Erythroblast (primary cell): ENCODE measurements at regions not wholly inside any gene's neighbourhood (a gene's known extent, or its start where the extent isn't known, plus 50 kb on each side); places are given as distances from the start of the nearest gene placed in this dataset.

ENCODE experiments used
- DNase-seq, 2 experiments: peaks; one replicate each; lab custom pipeline; 2025; lab: John Stamatoyannopoulos, UW
- GATA1 ChIP-seq: IDR thresholded peaks from 2 replicates; pipeline ENCODE4 v1.6.1; 2011; ENCODE audit warnings: low read depth, mild to moderate bottlenecking, control low read depth, low read length, moderate library complexity
- POLR2A ChIP-seq: IDR thresholded peaks from 2 replicates; pipeline ENCODE4 v1.6.1; 2011; ENCODE audit warnings: mild to moderate bottlenecking, low read length

GRCh38 chr2:15738225-15738546 is 146.5 kb downstream of the DDX1 start:
- DNase-seq: no peak
- TF ChIP-seq POLR2A (no peak), GATA1 (no peak)

- DNase-seq: no peak
- TF ChIP-seq POLR2A (no peak), GATA1 (no peak)
Observed at GRCh38 chr2:15738943-15739342, 147.3 kb downstream of the DDX1 start.

- TF ChIP-seq POLR2A: no peak
- TF ChIP-seq GATA1: no peak
- no peak for DNase-seq
Observed at GRCh38 chr2:15744820-15745219, 153.2 kb downstream of the DDX1 start.

GRCh38 chr2:15745350-15745749 is 153.7 kb downstream of the DDX1 start:
- DNase-seq: no peak
- no peak for TF ChIP-seq POLR2A
- TF ChIP-seq GATA1: no peak

- no peak for DNase-seq
- TF ChIP-seq GATA1: no peak
- no peak for TF ChIP-seq POLR2A
Observed at GRCh38 chr2:15745907-15746702, 154.4 kb downstream of the DDX1 start.

- TF ChIP-seq GATA1 (no peak), POLR2A (no peak)
- DNase-seq: no peak
Observed at GRCh38 chr2:15746703-15747550, 155.3 kb downstream of the DDX1 start.

- no peak for DNase-seq
- TF ChIP-seq POLR2A (no peak), GATA1 (no peak)
Observed at GRCh38 chr2:15747603-15748471, 156.2 kb downstream of the DDX1 start.

- DNase-seq: peak; percentile 56 to 66
- TF ChIP-seq GATA1 (no peak), POLR2A (no peak)
Observed at GRCh38 chr2:15748736-15749323, 157.2 kb downstream of the DDX1 start.

- DNase-seq: no peak
- TF ChIP-seq GATA1: no peak
- TF ChIP-seq POLR2A: no peak
Observed at GRCh38 chr2:15749460-15750432, 158.1 kb downstream of the DDX1 start.

GRCh38 chr2:15750433-15750814 is 158.8 kb downstream of the DDX1 start:
- DNase-seq: no peak
- no peak for TF ChIP-seq GATA1
- TF ChIP-seq POLR2A: no peak

GRCh38 chr2:15750822-15751329 is 159.2 kb downstream of the DDX1 start:
- no peak for DNase-seq
- TF ChIP-seq POLR2A (no peak), GATA1 (no peak)

GRCh38 chr2:15751477-15751876 is 159.8 kb downstream of the DDX1 start:
- DNase-seq: no peak
- TF ChIP-seq GATA1 (no peak), POLR2A (no peak)
